Skeletal muscle tissue (tissue), 3 donors: ENCODE measurements at regions not wholly inside any gene's neighbourhood (a gene's known extent, or its start where the extent isn't known, plus 50 kb on each side); places are given as distances from the start of the nearest gene placed in this dataset.

Source experiments
- H3K27ac ChIP-seq: one replicate; pipeline ENCODE4 v1.7.0; 2013; ENCODE audit warnings: mild to moderate bottlenecking, low read depth, low read length, inconsistent platforms
- H3K27me3 ChIP-seq, 3 donors: one replicate each; pipeline ENCODE4 v1.7.0; 2013; ENCODE audit warnings: low read length in 3 of 3; ENCODE audit not compliant: control insufficient read depth in 3 of 3, insufficient read depth in 3 of 3
- H3K36me3 ChIP-seq, 3 donors: one replicate each; pipeline ENCODE4 v1.7.0; 2013; ENCODE audit warnings: low read length in 3 of 3; ENCODE audit not compliant: control insufficient read depth in 3 of 3, insufficient read depth in 3 of 3
- H3K4me1 ChIP-seq, 3 donors: one replicate each; pipeline ENCODE4 v1.7.0; 2013; ENCODE audit warnings: low read length in 3 of 3, mild to moderate bottlenecking in 3 of 3; ENCODE audit not compliant: control insufficient read depth in 3 of 3, insufficient read depth in 3 of 3
- H3K4me3 ChIP-seq, 3 donors: one replicate each; pipeline ENCODE4 v1.7.0; 2013; ENCODE audit warnings: low read length in 3 of 3
- H3K9ac ChIP-seq, 3 donors: one replicate each; pipeline ENCODE4 v1.7.0; 2013; ENCODE audit warnings: low read length in 3 of 3, mild to moderate bottlenecking in 3 of 3, moderate library complexity in 2 of 3, low read depth in 1 of 3
- H3K9me3 ChIP-seq, 3 donors: one replicate each; pipeline ENCODE4 v1.7.0; 2013; ENCODE audit warnings: low read length in 3 of 3; ENCODE audit not compliant: control insufficient read depth in 3 of 3
- donor health status: Osteomylitis.

DNA sequence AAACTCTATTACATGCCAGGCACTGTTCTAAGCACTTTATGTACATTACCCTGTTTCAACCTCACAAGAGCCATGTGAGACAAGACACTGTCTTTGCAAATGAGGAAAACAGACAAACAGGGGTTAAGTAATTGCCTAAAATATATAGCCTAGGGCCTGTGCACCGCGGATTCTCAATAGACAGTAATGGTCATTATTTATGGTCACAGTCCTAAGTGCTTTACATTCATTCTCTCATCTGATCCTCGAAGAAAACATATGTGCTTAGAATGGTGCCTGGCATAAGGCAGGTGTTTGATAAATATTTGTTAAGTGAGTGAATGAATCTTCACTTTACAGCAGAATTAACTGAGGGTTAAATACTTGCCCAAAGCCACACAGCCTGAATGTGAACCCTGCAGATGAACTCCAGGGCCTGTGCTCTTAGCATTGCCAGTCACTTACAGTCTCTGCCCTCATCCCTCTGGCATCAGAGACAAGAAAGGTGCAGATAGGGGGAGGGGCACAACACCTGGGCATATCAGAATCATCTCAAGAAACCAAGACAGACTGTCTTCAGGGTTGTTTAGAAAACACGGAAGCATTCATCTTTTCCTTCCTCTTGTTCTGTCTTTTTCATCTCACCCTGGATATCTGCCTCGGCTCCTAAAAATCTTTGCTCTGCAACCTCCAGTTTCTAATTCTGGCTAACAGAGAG, 92.8 kb upstream of the SASH1 start:
- no peaks in the 10 kb centered on the region for H3K36me3 ChIP-seq
- H3K4me3 ChIP-seq = no peak overlapping the region
- no peak overlapping the region for H3K27ac ChIP-seq
- H3K4me1 ChIP-seq = peaks cover under 1 to 7% (median 4%) of the 10 kb centered on the region in 3 donors
- no peaks in the 10 kb centered on the region for H3K9me3 ChIP-seq
- no peak overlapping the region for H3K9ac ChIP-seq
- H3K27me3 ChIP-seq = no peaks in the 10 kb centered on the region

DNA sequence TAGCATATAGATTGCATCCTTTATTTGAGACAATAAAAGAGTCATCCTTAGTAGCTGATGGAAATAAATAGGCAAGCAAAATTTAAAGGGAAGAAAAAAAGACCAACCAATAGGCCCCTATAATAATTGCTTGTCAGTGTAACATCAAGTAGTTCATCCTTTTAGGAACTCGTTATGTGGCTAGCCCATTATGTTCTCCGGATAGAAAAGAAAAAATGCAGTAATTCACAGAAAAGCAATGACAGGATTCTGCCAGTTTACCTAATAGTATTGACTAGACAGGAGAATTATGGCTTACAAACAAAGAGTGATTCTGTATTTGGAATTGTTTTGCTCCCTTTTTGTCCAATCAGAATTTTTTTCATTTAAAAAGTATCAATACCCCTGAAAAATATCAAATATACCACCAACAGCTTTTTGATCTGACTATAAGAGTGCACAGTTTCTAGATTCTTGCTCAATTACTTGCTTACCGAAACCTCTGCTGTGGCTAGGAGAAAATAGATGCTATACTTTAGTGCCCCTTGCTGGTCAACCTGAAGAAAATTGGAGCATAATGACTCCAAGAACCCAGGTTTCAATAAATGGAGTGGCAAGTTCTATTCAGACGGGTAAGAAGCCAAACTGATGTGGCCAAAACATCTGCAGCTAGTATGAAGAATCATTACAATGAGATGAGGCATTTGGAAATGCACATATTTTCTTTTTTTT, 91.5 kb upstream of the SASH1 start:
- no peak overlapping the region for H3K4me3 ChIP-seq
- no peaks in the 10 kb centered on the region for H3K27me3 ChIP-seq
- H3K36me3 ChIP-seq = no peaks in the 10 kb centered on the region
- no peaks in the 10 kb centered on the region for H3K9me3 ChIP-seq
- H3K9ac ChIP-seq = no peak overlapping the region
- no peak overlapping the region for H3K27ac ChIP-seq
- H3K4me1 ChIP-seq = peaks cover 0 to 4% (median 3%) of the 10 kb centered on the region in 3 donors

DNA sequence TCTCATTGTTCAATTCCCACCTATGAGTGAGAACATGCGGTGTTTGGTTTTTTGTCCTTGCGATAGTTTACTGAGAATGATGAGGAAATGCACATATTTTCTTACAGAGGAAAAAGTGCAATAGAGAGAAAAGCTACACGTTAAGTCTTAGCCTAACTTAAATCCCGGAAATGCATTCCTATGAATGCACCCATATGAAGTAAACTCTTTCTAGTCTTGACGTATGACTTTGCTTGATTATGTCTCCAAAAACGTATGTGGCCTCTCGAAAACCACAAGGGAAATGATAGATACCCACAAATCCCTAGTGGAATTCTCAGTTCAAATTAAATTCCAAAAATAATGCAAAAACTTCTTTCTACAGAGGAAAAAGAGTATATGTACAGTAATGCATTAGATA, 90.7 kb upstream of the SASH1 start:
- Histone ChIP-seq H3K9ac (no peak overlapping the region), H3K4me1 (peaks cover 0 to 4% (median 3%) of the 10 kb centered on the region in 3 donors), H3K4me3 (no peak overlapping the region), H3K27me3 (no peaks in the 10 kb centered on the region), H3K36me3 (no peaks in the 10 kb centered on the region), H3K27ac (no peak overlapping the region), H3K9me3 (no peaks in the 10 kb centered on the region)

DNA sequence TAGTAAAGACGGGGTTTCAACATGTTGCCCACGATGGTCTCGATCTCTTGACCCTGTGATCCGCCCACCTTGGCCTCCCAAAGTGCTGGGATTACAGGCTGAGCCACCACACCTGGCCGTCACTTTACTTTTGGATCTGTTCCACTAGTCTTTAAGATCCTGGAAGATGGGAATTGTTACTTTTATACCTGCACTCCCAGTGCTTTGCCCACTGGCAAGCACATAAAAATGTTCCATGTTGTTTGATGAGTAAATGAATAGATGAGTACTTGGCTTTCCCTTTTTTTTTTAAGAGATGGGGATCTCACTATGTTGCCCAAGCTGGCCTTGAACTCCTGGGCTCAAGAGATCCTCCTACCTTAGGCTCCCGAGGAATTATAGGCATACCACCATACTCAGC, 84.8 kb upstream of the SASH1 start:
- H3K36me3 ChIP-seq = no peaks in the 10 kb centered on the region
- H3K4me1 ChIP-seq = no peaks in the 10 kb centered on the region
- H3K27me3 ChIP-seq = no peaks in the 10 kb centered on the region
- H3K9me3 ChIP-seq = no peaks in the 10 kb centered on the region
- H3K9ac ChIP-seq = no peak overlapping the region
- H3K27ac ChIP-seq = no peak overlapping the region
- H3K4me3 ChIP-seq = no peak overlapping the region

DNA sequence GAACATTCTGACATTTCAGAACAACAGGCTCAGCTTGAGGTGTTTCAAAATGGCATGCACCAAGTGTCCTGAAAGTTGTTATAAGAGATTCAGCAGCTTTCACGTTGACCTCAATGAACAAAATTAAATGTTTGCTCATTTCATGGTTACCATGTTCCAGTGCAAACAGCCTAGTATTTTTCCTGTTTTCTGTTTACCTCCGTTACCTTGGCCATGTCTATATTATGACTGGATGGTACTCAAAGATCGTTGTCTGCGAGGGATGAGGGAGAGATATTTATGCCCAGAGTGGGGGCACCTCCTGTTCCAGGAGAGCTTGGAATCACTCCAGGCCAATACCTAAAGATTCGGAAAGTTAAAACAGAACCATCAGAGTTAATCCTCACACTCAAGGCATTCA, 83.8 kb upstream of the SASH1 start:
- no peaks in the 10 kb centered on the region for H3K4me1 ChIP-seq
- no peak overlapping the region for H3K27ac ChIP-seq
- no peak overlapping the region for H3K4me3 ChIP-seq
- no peaks in the 10 kb centered on the region for H3K9me3 ChIP-seq
- no peak overlapping the region for H3K9ac ChIP-seq
- H3K27me3 ChIP-seq = no peaks in the 10 kb centered on the region
- H3K36me3 ChIP-seq = no peaks in the 10 kb centered on the region

DNA sequence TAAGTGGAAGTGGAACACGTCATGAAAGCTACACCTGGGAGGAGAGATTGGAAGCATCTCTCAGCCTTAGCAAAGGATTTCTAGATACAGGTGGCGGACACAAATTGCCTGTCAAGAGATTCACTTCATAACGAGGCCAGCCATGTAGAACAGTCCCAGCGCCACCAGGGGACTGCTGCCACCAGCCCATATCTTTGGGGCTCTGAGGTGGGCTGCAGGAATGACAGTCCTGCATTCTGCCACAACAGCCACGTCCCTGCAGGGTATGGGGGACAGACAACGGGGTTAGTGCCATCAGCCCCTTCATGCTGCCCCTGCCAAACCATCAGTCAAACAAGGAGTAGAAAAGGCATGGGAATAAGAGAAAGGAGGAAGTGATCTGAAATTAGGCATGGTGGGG, 81.2 kb upstream of the SASH1 start:
- Histone ChIP-seq H3K4me1 (no peaks in the 10 kb centered on the region), H3K36me3 (no peaks in the 10 kb centered on the region), H3K9me3 (no peaks in the 10 kb centered on the region), H3K4me3 (no peak overlapping the region), H3K27ac (no peak overlapping the region), H3K9ac (no peak overlapping the region), H3K27me3 (no peaks in the 10 kb centered on the region)

DNA sequence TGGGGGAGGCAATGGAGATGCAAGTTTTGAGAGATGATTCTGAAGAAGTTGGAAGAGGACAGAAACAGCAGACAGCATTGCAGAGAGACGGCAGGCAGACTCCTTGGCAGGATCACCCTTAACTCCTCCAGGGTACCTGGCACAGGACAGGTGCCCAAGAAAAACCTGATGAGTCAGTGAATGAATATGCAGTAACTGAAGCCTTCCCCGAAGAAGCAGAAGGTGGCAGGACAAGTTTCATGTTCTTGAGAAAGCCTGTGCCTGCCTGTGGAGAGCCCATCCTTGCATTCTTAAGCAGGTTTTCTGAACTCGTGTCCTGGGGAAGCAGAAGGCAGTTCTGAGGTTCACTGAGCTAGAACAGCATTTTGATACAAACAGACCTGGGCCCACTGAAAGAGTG, 79.6 kb upstream of the SASH1 start:
- Histone ChIP-seq H3K9me3 (no peaks in the 10 kb centered on the region), H3K36me3 (no peaks in the 10 kb centered on the region), H3K4me3 (no peak overlapping the region), H3K27me3 (no peaks in the 10 kb centered on the region), H3K4me1 (peaks cover 0 to 3% (median 0%) of the 10 kb centered on the region in 3 donors), H3K9ac (no peak overlapping the region), H3K27ac (no peak overlapping the region)

DNA sequence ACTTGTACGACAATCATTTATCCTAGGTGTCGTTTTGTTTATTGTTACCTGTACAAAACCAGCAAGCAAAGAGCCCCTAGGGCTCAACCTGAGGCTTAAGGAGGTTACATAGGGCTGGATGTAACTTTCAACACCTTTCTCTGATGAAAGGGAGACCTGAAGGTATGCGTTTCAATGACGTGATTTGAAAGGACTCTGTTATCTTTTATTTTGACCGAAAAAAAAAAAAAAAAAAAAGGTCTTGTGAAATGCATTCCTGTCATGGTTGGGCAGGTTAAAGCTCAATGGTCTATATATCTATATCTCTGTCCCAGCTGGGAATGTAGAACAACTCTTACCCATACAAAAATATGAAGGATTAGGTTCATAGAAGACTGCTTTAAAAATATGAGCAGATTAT, 78.7 kb upstream of the SASH1 start:
- no peaks in the 10 kb centered on the region for H3K27me3 ChIP-seq
- peaks cover 0 to 3% (median 0%) of the 10 kb centered on the region in 3 donors for H3K4me1 ChIP-seq
- no peaks in the 10 kb centered on the region for H3K36me3 ChIP-seq
- H3K4me3 ChIP-seq = no peak overlapping the region
- H3K27ac ChIP-seq = no peak overlapping the region
- no peaks in the 10 kb centered on the region for H3K9me3 ChIP-seq
- H3K9ac ChIP-seq = no peak overlapping the region

DNA sequence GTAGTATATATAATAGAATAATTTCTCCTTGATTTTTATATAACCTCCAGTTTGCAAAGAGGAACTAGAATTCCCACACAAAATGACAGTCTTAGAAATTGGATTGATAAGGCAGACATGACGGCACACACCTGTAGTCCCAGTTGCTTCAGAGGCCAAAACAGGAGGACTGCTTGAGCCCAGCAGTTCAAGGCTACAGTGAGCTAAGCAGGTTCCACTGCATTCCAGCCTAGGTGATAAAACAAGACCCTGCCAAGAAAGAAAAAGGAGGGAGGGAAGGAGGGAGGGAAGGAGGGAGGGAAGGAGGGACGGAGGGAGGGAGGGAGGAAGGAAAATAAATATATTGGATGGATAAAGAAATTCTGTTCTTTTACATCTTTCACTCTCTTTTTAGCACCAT, 77.6 kb upstream of the SASH1 start:
- no peak overlapping the region for H3K27ac ChIP-seq
- H3K36me3 ChIP-seq = no peaks in the 10 kb centered on the region
- H3K9me3 ChIP-seq = no peaks in the 10 kb centered on the region
- no peak overlapping the region for H3K9ac ChIP-seq
- no peak overlapping the region for H3K4me3 ChIP-seq
- peaks cover 0 to 3% (median 0%) of the 10 kb centered on the region in 3 donors for H3K4me1 ChIP-seq
- no peaks in the 10 kb centered on the region for H3K27me3 ChIP-seq

DNA sequence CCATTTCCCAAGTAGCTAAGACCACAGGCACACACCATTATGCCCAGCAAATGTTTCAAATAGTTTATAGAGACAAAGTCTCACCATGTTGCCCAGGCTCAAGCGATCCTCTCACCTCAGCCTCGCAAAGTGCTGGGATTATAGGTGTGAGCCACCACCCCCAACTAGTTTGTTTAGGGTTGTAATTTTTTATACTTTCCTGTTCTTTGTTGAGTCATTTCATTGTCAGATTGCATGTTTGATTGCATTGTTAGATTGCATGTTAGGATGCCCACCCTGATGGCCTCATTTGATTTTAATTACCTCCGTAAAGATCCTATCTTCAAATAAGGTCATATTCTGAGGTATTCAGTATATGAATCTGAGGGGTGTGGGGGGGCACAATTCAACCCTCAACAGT, 73.3 kb upstream of the SASH1 start:
- Histone ChIP-seq H3K27ac (no peak overlapping the region), H3K4me3 (no peak overlapping the region), H3K9me3 (no peaks in the 10 kb centered on the region), H3K4me1 (peaks cover 0 to 6% (median 0%) of the 10 kb centered on the region in 3 donors), H3K27me3 (no peaks in the 10 kb centered on the region), H3K9ac (no peak overlapping the region), H3K36me3 (no peaks in the 10 kb centered on the region)
